Adrenal gland (tissue), 9 donors: ENCODE measurements at regions not wholly inside any gene's neighbourhood (a gene's known extent, or its start where the extent isn't known, plus 50 kb on each side); places are given as distances from the start of the nearest gene placed in this dataset.
"Not testable (repeated sequence)": the region's sequence is repeated elsewhere in the genome, so short reads cannot be mapped to it uniquely, and the experiment has no call there.

Experiments
- DNase-seq, 7 donors: peaks; one replicate each; pipeline ENCODE4 v3.0.0-alpha.2; 2019 to 2020
- H3K27ac ChIP-seq, 5 donors: fragments of 200-600 bp; sonication (generic) in 4 of 5; 1 replicate in 3 of 5; 2 replicates in 2 of 5; pipeline versions ENCODE4 v1.5.1 to v1.8.0; 2016 to 2020; ENCODE audit warnings: mild to moderate bottlenecking in 1 of 5
- H3K27me3 ChIP-seq: fragments of 200-600 bp; 2 replicates; pipeline ENCODE4 v1.8.0; 2021
- H3K36me3 ChIP-seq, 2 donors: fragments of 200-600 bp; replicated peaks in 1 of 2; 1 replicate in 1 of 2; 2 replicates in 1 of 2; pipeline versions ENCODE4 v1.5.1 to v1.8.0; 2018 to 2022
- H3K4me1 ChIP-seq, 2 donors: fragments of 200-600 bp; replicated peaks in 1 of 2; 1 replicate in 1 of 2; 2 replicates in 1 of 2; pipeline versions ENCODE4 v1.5.1 to v1.8.0; 2018 to 2021
- H3K4me3 ChIP-seq, 4 donors: fragments of 200-600 bp; sonication (generic) in 3 of 4; one replicate each; pipeline ENCODE4 v1.5.1; 2016 to 2018
- H3K9me3 ChIP-seq, 3 donors: fragments of 200-600 bp; sonication (generic) in 1 of 3; replicated peaks in 1 of 3; 1 replicate in 2 of 3; 2 replicates in 1 of 3; pipeline versions ENCODE4 v1.5.1 to v1.8.0; 2016 to 2021
- CTCF ChIP-seq, 6 experiments: fragments of 450-650 bp in 4 of 6; fragments of 200-600 bp in 2 of 6; sonication (generic) in 1 of 6; IDR thresholded peaks; 1 replicate in 5 of 6; 2 replicates in 1 of 6; pipeline versions ENCODE4 v1.5.1 to v1.8.0; 2016 to 2021; ENCODE audit warnings: antibody characterized with exemption in 6 of 6, mild to moderate bottlenecking in 2 of 6, moderate library complexity in 1 of 6
- POLR2A ChIP-seq, 2 donors: fragments of 450-650 bp; IDR thresholded peaks; one replicate each; pipeline ENCODE4 v1.6.1; 2017; ENCODE audit warnings: antibody characterized with exemption in 2 of 2, mild to moderate bottlenecking in 2 of 2, moderate library complexity in 1 of 2
- WGBS, 4 donors: extraction: QIAGEN DNeasy Blood & Tissue Kit in 2 of 4; methylation state at CpG; one replicate each; pipeline versions ENCODE4 v1.1.5 to v1.1.7; 2013 to 2017; 5-methylcytosine and 5-hydroxymethylcytosine counted together
- intact Hi-C, 2 donors: fragments of 100-400 bp; cut with DNase I; formaldehyde crosslinking; loops; one replicate each; pipeline versions ENCODE4 v1.14.1 to v1.15.0; 2022 to 2023
- donor health status: healthy with polysubstance abuse.
- donor health status: Bipolar disorder and iron deficiency.
- donor health status: DM: yes; HTN: yes; CAD: no.
- donor health status: DM: no; HTN: no; CAD: no.
- donor health status: DM: no; HTN: no; CAD: no.

GRCh38 chr3:102036472-102036871, 187.2 kb downstream of the NFKBIZ start:
- 50 to 55% (median 54%) methylated on average over 1 of the region's 1 CpG for WGBS, 4 donors
- TF ChIP-seq CTCF (IDR thresholded peaks at IDR 0.05), result no peak
- no peak for TF ChIP-seq POLR2A (IDR thresholded peaks at IDR 0.05)
- intact Hi-C loops, result no loop called here
- Histone ChIP-seq H3K27ac (no peak overlapping the region), H3K4me3 (no peak overlapping the region), H3K27me3 (no peaks in the 10 kb centered on the region), H3K9me3 (no peaks in the 10 kb centered on the region), H3K4me1 (no peaks in the 10 kb centered on the region), H3K36me3 (no peaks in the 10 kb centered on the region)
- no peak for DNase-seq

- Histone ChIP-seq H3K4me3 (no peak overlapping the region), H3K9me3 (no peaks in the 10 kb centered on the region), H3K4me1 (no peaks in the 10 kb centered on the region), H3K36me3 (no peaks in the 10 kb centered on the region), H3K27ac (no peak overlapping the region), H3K27me3 (no peaks in the 10 kb centered on the region)
- no peak for TF ChIP-seq POLR2A (IDR thresholded peaks at IDR 0.05)
- no peak for TF ChIP-seq CTCF (IDR thresholded peaks at IDR 0.05)
- no peak for DNase-seq
- WGBS, 4 donors, result 54 to 62% (median 56%) methylated on average over 2 of the region's 2 CpGs
- intact Hi-C loops, result no loop called here
These were observed 187.9 kb downstream of the NFKBIZ start for GRCh38 chr3:102037209-102037608.

GRCh38 chr3:102037791-102038190, 188.5 kb downstream of the NFKBIZ start:
- no peaks in the 10 kb centered on the region for H3K27me3 ChIP-seq
- H3K4me3 ChIP-seq, result no peak overlapping the region
- intact Hi-C loops, result no loop called here
- 37 to 66% (median 57%) methylated on average over 2 of the region's 2 CpGs for WGBS, 4 donors
- no peak for TF ChIP-seq CTCF (IDR thresholded peaks at IDR 0.05)
- TF ChIP-seq POLR2A (IDR thresholded peaks at IDR 0.05), result no peak
- H3K36me3 ChIP-seq, result no peaks in the 10 kb centered on the region
- H3K27ac ChIP-seq, result no peak overlapping the region
- DNase-seq, result no peak
- no peaks in the 10 kb centered on the region for H3K9me3 ChIP-seq
- H3K4me1 ChIP-seq, result no peaks in the 10 kb centered on the region

DNA sequence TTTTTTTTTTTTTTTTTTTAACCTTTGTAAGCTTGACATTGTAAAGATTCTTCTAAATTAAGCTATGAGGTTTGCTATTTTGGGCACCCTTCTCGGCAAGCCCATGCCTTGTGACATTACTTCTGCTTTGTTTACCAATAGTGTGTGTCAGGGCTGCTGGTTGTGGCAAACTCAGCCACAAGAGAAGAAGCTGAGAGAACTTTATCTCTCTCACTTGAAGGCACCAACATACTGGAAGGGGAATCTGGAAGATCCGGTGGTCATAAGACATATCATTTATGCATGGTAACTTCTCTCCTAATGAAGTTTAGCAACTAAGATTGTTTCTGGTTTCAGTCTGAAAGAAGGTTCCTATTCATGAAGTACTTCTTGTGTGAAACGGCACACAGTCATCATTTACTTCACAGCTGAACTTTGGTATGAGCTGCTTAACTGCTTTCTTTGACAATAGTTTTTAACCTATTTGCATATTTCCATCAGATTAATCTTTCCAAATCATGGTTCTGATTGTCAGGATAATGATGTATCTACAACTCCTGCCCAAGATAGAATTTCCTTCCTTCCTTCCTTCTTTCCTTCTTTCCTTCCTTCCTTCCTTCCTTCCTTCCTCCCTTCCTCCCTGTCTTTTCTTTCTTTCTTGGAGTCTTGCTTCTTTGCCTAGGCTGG, 189.3 kb downstream of the NFKBIZ start:
- TF ChIP-seq CTCF (IDR thresholded peaks at IDR 0.05), result no peak
- no peak for TF ChIP-seq POLR2A (IDR thresholded peaks at IDR 0.05)
- Histone ChIP-seq H3K27ac (no peak overlapping the region), H3K36me3 (no peaks in the 10 kb centered on the region), H3K4me3 (no peak overlapping the region), H3K4me1 (no peaks in the 10 kb centered on the region), H3K9me3 (no peaks in the 10 kb centered on the region), H3K27me3 (no peaks in the 10 kb centered on the region)
- WGBS, 4 donors, result 65 to 74% (median 68%) methylated on average over 3 of the region's 3 CpGs
- DNase-seq, result peak in 1 of 7 donors; percentile 24
- intact Hi-C loops, result no loop called here

GRCh38 chr3:102040144-102040543, 190.8 kb downstream of the NFKBIZ start:
- H3K9me3 ChIP-seq, H3K27ac ChIP-seq, H3K27me3 ChIP-seq, H3K36me3 ChIP-seq, DNase-seq, H3K4me1 ChIP-seq, intact Hi-C loops, H3K4me3 ChIP-seq: not testable (repeated sequence)
- 85 to 90% (median 87%) methylated on average over 7 to 8 of the region's 8 CpGs for WGBS, 4 donors
